Ovary (tissue), 7 donors: ENCODE measurements at regions not wholly inside any gene's neighbourhood (a gene's known extent, or its start where the extent isn't known, plus 50 kb on each side); places are given as distances from the start of the nearest gene placed in this dataset.

Source experiments
- DNase-seq, 5 donors: peaks; one replicate each; pipeline ENCODE4 v3.0.0-alpha.2; 2019 to 2020
- H3K27ac ChIP-seq, 2 donors: fragments of 200-600 bp; one replicate each; pipeline versions ENCODE4 v1.5.1 to v1.8.0; 2019 to 2022
- H3K27me3 ChIP-seq: fragments of 200-600 bp; one replicate; pipeline ENCODE4 v1.8.0; 2022
- H3K36me3 ChIP-seq: fragments of 200-600 bp; sonication (generic); one replicate; pipeline ENCODE4 v1.5.1; 2019
- H3K4me1 ChIP-seq: one replicate; pipeline ENCODE4 v1.8.1; 2013; ENCODE audit warnings: mild to moderate bottlenecking, moderate library complexity; ENCODE audit not compliant: insufficient read depth
- H3K4me3 ChIP-seq: fragments of 200-600 bp; sonication (generic); one replicate; pipeline ENCODE4 v1.5.1; 2017
- H3K9me3 ChIP-seq, 2 donors: fragments of 200-600 bp in 1 of 2; sonication (generic) in 1 of 2; one replicate each; pipeline versions ENCODE4 v1.5.1 to v1.8.1; 2013 to 2019; ENCODE audit warnings: mild to moderate bottlenecking in 1 of 2, moderate library complexity in 1 of 2
- EP300 ChIP-seq: sonication (generic); formaldehyde crosslinking; IDR thresholded peaks from one replicate; pipeline ENCODE4 v1.6.1; 2017; ENCODE audit warnings: antibody characterized with exemption
- POLR2A ChIP-seq: fragments of 450-650 bp; IDR thresholded peaks from one replicate; pipeline ENCODE4 v1.6.1; 2017; ENCODE audit warnings: antibody characterized with exemption, mild to moderate bottlenecking, moderate library complexity
- WGBS, 3 donors: extraction: QIAGEN DNeasy Blood & Tissue Kit in 1 of 3; methylation state at CpG; one replicate each; pipeline versions ENCODE4 v1.1.5 to v1.1.7; 2013 to 2017; 5-methylcytosine and 5-hydroxymethylcytosine counted together
- intact Hi-C, 4 donors: fragments of 100-400 bp; cut with DNase I; formaldehyde crosslinking; loops; one replicate each; pipeline versions ENCODE4 v1.11.0 to v1.15.1; 2022 to 2023
- TF ChIP-seq, protein P1 (sequence below), 3 donors: fragments of 450-650 bp in 2 of 3; fragments of 200-600 bp in 1 of 3; IDR thresholded peaks; one replicate each; pipeline versions ENCODE4 v1.5.1 to v1.8.0; 2016 to 2022; ENCODE audit warnings: antibody characterized with exemption in 3 of 3, mild to moderate bottlenecking in 1 of 3
- donor health status: DM: no; HTN: no; CAD: no; lungs with moderate emphysema.
- donor health status: DM: no; HTN: no; CAD: no.
- donor health status: Bipolar disorder and iron deficiency.
- donor health status: DM: no; HTN: no; CAD: no.
- donor health status: DM: yes; HTN: yes; CAD: no.

DNA sequence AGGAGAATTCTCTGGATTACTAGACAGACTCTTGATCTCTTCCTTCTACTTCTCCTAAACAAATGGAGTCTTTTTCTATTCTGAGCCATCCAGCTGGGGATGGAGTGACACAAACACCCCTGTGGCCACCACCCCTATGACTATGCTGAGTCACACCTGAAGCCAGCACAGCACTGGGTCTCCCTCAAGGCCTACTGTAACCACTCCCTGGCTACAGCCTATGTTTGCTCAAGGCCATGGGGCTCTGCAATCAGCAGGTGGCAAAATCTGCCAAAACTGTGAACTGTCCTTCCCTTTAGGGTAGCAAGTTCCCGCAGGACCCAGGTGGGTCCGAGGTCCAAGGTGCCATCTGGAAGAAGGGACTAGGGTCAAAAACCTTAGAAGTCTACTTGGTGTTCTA lies 132.3 kb downstream of the TINAG start:
- WGBS, 3 donors = 82 to 94% (median 93%) methylated on average over 2 of the region's 2 CpGs
- Histone ChIP-seq H3K9me3 (no peaks in the 10 kb centered on the region), H3K4me1 (no peaks in the 10 kb centered on the region), H3K4me3 (no peak overlapping the region), H3K27me3 (no peaks in the 10 kb centered on the region), H3K36me3 (no peaks in the 10 kb centered on the region), H3K27ac (no peak overlapping the region)
- intact Hi-C loops = no loop called here
- no peak for DNase-seq
- TF ChIP-seq EP300 (no peak), POLR2A (no peak)

DNA sequence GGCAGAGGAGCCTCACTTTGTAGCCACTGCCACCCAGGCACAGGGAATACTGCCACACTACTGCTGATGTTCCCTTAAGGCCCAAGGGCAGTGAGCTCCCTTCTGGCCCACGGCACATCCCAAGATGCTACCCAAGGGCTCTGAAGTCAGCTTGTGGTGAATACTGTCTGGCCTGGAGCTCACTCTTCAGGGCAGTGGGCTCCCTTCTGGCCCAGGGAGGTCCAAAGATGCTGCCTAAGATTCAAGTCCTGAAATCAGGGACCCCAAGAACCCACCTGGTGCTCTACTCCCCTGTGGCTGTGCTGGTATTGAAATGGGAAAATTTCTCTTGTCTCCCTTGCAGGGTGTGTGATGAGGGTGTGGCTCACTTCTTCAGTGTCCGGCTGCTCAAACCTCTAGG lies 132.8 kb downstream of the TINAG start:
- Histone ChIP-seq H3K27ac (no peak overlapping the region), H3K36me3 (no peaks in the 10 kb centered on the region), H3K4me1 (no peaks in the 10 kb centered on the region), H3K9me3 (no peaks in the 10 kb centered on the region), H3K27me3 (no peaks in the 10 kb centered on the region), H3K4me3 (no peak overlapping the region)
- intact Hi-C loops = no loop called here
- WGBS, 3 donors = 78 to 92% (median 92%) methylated on average over 2 of the region's 2 CpGs
- DNase-seq = no peak
- TF ChIP-seq EP300 = no peak
- no peak for TF ChIP-seq POLR2A
- TF ChIP-seq, protein P1, sequence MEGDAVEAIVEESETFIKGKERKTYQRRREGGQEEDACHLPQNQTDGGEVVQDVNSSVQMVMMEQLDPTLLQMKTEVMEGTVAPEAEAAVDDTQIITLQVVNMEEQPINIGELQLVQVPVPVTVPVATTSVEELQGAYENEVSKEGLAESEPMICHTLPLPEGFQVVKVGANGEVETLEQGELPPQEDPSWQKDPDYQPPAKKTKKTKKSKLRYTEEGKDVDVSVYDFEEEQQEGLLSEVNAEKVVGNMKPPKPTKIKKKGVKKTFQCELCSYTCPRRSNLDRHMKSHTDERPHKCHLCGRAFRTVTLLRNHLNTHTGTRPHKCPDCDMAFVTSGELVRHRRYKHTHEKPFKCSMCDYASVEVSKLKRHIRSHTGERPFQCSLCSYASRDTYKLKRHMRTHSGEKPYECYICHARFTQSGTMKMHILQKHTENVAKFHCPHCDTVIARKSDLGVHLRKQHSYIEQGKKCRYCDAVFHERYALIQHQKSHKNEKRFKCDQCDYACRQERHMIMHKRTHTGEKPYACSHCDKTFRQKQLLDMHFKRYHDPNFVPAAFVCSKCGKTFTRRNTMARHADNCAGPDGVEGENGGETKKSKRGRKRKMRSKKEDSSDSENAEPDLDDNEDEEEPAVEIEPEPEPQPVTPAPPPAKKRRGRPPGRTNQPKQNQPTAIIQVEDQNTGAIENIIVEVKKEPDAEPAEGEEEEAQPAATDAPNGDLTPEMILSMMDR (IDR thresholded peaks at IDR 0.05) = no peak

DNA sequence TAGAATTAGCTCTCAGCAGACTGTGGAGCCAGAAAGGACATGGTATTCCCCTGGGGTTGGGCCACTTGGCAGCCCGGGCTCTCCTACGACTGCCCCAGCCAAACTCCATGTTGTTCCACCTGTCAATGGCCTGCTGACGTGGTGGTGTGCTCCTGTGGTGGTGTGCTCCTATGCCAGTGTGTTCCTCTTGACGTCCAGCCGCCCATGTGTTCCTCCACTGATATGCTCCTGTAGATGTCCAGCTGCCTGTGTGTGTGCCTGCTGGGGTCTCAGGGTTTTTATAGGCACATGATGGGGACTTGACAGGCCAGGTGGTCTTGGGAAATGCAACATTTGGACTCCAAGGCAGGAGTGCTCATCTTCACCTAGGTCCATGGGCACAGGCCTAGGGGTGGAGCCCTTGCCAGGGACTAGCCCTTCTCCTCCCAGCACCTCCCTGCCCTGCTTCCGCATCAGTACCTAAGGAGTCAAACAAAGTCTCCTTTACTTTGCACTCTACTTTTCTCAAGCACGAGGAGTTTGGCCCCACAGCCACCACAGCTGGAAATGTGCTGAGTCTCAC lies 133.5 kb downstream of the TINAG start:
- H3K36me3 ChIP-seq = no peaks in the 10 kb centered on the region
- no peaks in the 10 kb centered on the region for H3K9me3 ChIP-seq
- no peak overlapping the region for H3K4me3 ChIP-seq
- no peak overlapping the region for H3K27ac ChIP-seq
- TF ChIP-seq EP300 (no peak), POLR2A (no peak)
- TF ChIP-seq, protein P1 (IDR thresholded peaks at IDR 0.05) = no peak
- H3K4me1 ChIP-seq = no peaks in the 10 kb centered on the region
- no peak for DNase-seq
- H3K27me3 ChIP-seq = no peaks in the 10 kb centered on the region
- WGBS, 3 donors = 89 to 96% (median 91%) methylated on average over 7 of the region's 7 CpGs
- intact Hi-C loops = no loop called here

DNA sequence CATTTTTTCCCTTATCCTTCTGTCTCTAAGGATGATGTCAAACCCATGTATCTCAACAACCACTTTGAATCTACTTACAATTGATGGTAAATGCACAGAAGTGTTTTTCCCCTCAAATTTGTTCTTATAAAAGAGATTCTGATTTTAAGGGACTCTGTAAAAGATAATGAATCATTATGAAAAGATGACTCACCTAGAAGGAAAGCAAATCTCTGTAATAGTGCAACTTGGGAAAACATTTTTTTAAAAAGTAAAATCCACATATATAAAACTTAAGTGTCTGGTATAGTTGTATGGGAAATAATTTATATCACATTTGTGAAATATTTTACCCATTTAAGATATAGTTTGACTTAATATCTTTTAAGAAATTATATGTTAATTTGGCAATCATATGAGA lies 137.0 kb downstream of the TINAG start:
- no peak for TF ChIP-seq POLR2A
- TF ChIP-seq EP300 = no peak
- TF ChIP-seq, protein P1 (IDR thresholded peaks at IDR 0.05) = no peak
- Histone ChIP-seq H3K9me3 (no peaks in the 10 kb centered on the region), H3K4me3 (no peak overlapping the region), H3K36me3 (no peaks in the 10 kb centered on the region), H3K4me1 (no peaks in the 10 kb centered on the region), H3K27me3 (no peaks in the 10 kb centered on the region), H3K27ac (no peak overlapping the region)
- intact Hi-C loops = no loop called here
- no peak for DNase-seq

DNA sequence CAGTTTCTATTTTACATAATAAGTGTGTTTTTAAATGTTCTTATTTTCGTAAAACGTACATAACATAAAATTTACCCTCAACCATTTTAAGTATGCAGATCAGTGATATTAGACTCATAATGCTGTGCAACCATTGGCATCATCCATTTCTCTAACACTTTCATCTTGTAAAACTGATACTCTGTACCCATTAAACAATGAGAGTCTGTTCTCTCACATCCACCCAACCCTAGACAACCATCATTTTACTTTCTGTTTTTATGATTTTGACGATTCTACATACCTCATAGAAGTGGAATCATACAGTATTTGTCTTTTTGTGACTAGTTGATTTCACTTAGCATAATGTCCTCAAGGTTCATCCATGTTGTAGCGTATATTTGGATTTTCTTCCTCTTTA lies 140.4 kb downstream of the TINAG start:
- Histone ChIP-seq H3K4me3 (no peak overlapping the region), H3K27me3 (no peaks in the 10 kb centered on the region), H3K36me3 (no peaks in the 10 kb centered on the region), H3K27ac (no peak overlapping the region), H3K9me3 (no peaks in the 10 kb centered on the region), H3K4me1 (no peaks in the 10 kb centered on the region)
- TF ChIP-seq EP300 (no peak), POLR2A (no peak)
- TF ChIP-seq, protein P1 (IDR thresholded peaks at IDR 0.05) = no peak
- DNase-seq = no peak
- WGBS, 3 donors = 57 to 84% (median 70%) methylated on average over 4 of the region's 4 CpGs
- intact Hi-C loops = no loop called here
